GM12872 (cell line): ENCODE measurements at regions not wholly inside any gene's neighbourhood (a gene's known extent, or its start where the extent isn't known, plus 50 kb on each side); places are given as distances from the start of the nearest gene placed in this dataset.

Experiments
- TF ChIP-seq, protein P1 (sequence below): IDR thresholded peaks from 3 replicates; pipeline ENCODE4 v1.5.1; 2011; ENCODE audit warnings: low read depth, mild to moderate bottlenecking, low read length, moderate library complexity; ENCODE audit not compliant: insufficient read depth

DNA sequence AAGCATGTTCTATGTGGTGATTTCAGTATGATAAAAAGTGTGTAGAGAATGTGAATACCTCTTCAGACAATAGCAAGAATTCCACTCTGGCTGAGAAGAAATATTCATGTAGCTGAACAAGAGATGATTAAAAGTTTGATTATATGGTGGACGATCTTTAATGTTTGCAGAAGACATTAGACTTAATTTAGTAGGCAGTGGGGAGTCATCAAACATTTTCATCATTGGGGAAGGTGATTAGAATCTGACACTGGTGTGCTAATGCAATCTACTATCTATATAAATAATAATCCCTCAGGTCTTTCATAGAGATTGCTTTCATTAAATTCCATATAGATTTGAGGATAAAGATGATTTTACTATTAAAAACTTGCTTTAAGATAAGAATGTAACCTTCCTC is 761.0 kb downstream of the SOCS6 start:
- TF ChIP-seq, protein P1, sequence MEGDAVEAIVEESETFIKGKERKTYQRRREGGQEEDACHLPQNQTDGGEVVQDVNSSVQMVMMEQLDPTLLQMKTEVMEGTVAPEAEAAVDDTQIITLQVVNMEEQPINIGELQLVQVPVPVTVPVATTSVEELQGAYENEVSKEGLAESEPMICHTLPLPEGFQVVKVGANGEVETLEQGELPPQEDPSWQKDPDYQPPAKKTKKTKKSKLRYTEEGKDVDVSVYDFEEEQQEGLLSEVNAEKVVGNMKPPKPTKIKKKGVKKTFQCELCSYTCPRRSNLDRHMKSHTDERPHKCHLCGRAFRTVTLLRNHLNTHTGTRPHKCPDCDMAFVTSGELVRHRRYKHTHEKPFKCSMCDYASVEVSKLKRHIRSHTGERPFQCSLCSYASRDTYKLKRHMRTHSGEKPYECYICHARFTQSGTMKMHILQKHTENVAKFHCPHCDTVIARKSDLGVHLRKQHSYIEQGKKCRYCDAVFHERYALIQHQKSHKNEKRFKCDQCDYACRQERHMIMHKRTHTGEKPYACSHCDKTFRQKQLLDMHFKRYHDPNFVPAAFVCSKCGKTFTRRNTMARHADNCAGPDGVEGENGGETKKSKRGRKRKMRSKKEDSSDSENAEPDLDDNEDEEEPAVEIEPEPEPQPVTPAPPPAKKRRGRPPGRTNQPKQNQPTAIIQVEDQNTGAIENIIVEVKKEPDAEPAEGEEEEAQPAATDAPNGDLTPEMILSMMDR = no peak

DNA sequence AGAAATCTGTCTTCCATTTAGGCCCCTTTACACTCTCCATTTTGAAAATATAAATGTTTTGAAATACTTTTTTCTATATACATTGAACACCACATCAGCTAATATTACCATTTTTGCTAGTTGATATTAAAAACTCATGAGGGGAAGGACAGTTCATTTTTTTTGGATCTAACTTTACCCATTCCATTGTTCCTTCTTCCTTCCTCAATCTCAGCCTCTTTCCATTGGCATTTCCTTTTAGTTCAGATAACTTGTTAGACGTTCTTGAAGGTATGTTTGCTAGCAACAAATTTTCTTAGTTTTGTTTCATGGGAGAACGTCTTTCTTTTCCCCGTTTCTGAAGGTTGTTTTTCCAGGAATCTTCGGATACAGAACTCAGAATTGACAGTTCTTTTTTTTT is 759.0 kb downstream of the SOCS6 start:
- TF ChIP-seq, protein P1 = no peak

DNA sequence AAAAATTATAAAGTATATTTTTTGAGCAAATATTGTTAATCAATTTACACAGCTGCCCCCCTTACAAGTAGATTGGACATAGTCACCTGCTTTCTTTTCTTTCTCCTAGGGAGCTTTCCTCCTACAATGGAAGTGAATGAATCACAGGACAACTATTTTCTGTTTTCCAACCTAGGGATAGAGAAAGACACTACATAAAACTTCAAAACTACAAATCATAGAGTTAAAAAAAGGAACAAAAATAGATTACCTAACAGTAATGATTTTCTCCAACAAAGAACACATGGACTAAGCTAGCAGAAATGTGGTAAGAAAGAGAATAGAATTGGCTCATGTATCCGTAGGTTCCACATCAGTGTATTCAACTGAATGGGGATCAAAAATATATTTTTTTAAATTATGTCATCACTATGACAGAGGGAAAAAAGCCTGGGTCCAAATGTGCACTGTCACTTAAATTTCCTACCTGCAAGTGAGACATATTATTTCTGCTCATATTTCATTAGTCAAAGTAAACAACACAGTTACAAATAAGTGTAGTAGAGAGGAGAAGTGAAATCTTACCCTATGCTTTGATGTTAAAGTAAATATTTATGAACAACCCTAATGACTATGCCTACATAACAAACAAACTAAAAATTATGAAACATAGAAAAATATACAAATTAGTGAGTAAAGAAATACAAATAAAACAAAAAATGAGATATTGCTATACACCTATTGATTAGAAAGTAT is 756.7 kb downstream of the SOCS6 start:
- TF ChIP-seq, protein P1 = no peak

DNA sequence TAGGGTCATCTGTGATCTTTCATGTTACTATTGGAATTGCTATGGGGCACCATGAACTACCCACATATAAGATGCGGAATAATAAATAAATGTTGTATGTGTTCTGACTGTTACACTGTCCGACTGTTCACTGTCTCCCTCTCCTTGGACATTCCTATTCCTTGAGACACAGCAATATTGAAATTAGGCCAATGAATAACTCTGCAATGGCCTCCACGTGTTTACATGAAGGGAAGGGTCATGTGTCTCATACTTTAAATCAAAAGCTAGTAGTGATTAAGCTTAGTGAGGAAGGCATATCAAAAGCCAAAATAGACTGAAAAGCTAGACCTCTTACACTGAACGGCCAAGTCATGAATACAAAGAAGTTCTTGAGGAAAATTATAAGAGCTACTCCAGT is 751.3 kb downstream of the SOCS6 start:
- TF ChIP-seq, protein P1 = no peak

DNA sequence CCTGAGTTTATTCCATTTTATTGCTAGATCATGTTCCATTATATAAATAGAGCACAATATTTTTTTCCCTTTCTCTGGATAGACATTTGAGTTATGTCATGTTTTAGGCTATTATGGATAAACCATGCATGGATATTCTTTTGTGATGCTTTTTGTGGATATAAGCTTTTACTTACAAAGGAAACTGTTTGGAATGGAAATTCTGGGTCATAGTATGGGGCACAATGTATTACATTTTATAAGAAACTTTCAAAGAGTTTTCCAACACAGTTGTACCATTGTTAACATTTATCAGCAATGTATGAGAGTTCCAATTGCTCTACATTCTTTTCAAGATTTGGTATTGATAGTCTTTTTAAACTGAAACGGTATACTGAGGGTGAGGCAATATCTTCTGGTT is 749.4 kb downstream of the SOCS6 start:
- TF ChIP-seq, protein P1 = no peak

DNA sequence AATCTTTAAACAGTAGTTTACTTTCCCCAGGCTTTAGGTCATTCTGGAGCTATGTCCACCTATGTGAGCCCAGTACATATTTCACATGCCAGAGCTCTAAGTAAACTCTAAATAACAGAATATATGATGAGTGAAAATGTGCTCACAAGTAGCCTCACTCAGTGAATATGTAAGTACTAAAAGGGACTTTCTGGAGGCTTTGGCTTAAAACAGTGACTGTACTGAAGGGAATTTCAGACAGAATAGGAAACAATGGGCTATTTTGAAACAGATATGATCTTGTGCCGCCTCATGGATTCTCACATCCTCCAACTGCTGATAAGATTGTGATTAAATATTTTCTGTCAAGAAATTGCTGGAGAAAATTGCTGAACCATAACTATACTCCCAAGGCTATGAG is 747.9 kb downstream of the SOCS6 start:
- TF ChIP-seq, protein P1 = no peak

DNA sequence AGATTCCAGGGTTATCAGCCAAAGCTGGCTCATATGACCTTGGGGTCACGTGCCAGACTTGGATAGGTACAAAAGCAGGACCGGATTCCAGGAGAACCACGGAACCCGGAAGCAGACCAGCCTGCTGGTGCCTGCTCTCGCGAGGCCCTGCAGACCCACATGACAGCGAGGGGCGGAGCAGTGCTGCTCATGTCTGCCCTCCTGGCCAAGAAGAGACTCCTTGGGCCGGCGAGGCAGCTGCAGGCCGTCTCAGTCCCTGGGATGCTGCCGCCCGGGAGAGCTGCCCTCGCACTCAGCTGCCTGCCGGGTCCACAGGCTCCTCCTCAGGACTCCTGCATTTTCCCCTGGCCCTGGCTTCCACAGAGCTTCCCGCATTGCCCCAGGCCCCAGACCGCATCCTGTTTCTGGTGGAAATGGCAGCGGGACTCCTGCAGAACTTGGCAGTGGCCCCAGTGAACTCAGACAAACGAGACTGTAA is 739.5 kb downstream of the SOCS6 start:
- TF ChIP-seq, protein P1 = no peak

DNA sequence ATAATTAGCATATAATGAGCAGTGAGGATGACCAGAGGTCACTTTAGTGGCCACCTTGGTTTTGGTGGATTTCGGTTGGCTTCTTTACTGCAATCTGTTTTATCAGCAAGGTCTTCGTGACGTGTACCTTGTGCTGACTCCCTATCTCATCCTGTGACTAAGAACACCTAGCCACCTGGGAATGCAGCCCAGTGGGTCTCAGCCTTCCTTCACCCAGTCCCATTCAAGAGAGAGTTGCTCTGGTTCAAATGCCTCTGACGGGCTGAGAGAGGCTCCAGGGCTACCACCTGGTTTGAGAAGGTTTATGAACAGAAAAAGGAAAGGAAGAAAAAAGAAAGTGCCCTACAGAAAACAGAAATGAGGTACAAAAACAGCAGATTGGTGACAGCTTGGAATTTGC is 738.7 kb downstream of the SOCS6 start:
- TF ChIP-seq, protein P1 = no peak
